ENCODE measurements at regions not wholly inside any gene's neighbourhood (a gene's known extent, or its start where the extent isn't known, plus 50 kb on each side); places are given as distances from the start of the nearest gene placed in this dataset.

GRCh38 chr12:88383405-88383804, 196.9 kb downstream of the KITLG start:
- H3K27ac Mint-ChIP-seq (ENCODE audit: unreplicated experiment), result no peak overlapping the region
- no peaks in the 10 kb centered on the region for H3K9me3 Mint-ChIP-seq (ENCODE audit: unreplicated experiment)
- no peak for TF ChIP-seq CTCF (IDR thresholded peaks at IDR 0.05; ENCODE audit: insufficient read depth, low read depth, low read length)
- no peak for TF ChIP-seq EZH2 (IDR thresholded peaks at IDR 0.05; ENCODE audit: insufficient read depth, low read length)
- H3K27me3 Mint-ChIP-seq (ENCODE audit: low read depth, unreplicated experiment), result no peaks in the 10 kb centered on the region
- no peaks in the 10 kb centered on the region for H3K36me3 ChIP-seq (ENCODE audit: insufficient read depth, low read length)
- no peaks in the 10 kb centered on the region for H3K27me3 ChIP-seq (ENCODE audit: insufficient read depth, low read length)
- H3K4me1 Mint-ChIP-seq (ENCODE audit: low read depth, unreplicated experiment), result no peaks in the 10 kb centered on the region
- H3K36me3 Mint-ChIP-seq (ENCODE audit: low read depth, unreplicated experiment), result no peaks in the 10 kb centered on the region
- no peaks in the 10 kb centered on the region for H4K20me1 ChIP-seq (ENCODE audit: insufficient read depth, low read length)
- FAIRE-seq, result no peak
- DNase-seq (ENCODE audit: low read depth), result no peak
- H3K9ac ChIP-seq (ENCODE audit: low read length), result no peak overlapping the region
- H3K4me3 Mint-ChIP-seq (ENCODE audit: unreplicated experiment), result no peak overlapping the region
- no peak overlapping the region for H3K27ac ChIP-seq (ENCODE audit: low read depth, low read length)
- no peak overlapping the region for H3K4me2 ChIP-seq (ENCODE audit: low read length)
- H3K79me2 ChIP-seq (ENCODE audit: insufficient read depth, low read length), result no peaks in the 10 kb centered on the region
- no peaks in the 10 kb centered on the region for H3K4me1 ChIP-seq (ENCODE audit: insufficient read depth, low read length)
- H3K9me3 ChIP-seq (ENCODE audit: insufficient read depth, low read depth, low read length), result no peaks in the 10 kb centered on the region
- H2AFZ ChIP-seq (ENCODE audit: low read depth, low read length), result no peak overlapping the region
- H3K4me3 ChIP-seq (ENCODE audit: insufficient read depth, low read depth, low read length), result no peak overlapping the region

DNA sequence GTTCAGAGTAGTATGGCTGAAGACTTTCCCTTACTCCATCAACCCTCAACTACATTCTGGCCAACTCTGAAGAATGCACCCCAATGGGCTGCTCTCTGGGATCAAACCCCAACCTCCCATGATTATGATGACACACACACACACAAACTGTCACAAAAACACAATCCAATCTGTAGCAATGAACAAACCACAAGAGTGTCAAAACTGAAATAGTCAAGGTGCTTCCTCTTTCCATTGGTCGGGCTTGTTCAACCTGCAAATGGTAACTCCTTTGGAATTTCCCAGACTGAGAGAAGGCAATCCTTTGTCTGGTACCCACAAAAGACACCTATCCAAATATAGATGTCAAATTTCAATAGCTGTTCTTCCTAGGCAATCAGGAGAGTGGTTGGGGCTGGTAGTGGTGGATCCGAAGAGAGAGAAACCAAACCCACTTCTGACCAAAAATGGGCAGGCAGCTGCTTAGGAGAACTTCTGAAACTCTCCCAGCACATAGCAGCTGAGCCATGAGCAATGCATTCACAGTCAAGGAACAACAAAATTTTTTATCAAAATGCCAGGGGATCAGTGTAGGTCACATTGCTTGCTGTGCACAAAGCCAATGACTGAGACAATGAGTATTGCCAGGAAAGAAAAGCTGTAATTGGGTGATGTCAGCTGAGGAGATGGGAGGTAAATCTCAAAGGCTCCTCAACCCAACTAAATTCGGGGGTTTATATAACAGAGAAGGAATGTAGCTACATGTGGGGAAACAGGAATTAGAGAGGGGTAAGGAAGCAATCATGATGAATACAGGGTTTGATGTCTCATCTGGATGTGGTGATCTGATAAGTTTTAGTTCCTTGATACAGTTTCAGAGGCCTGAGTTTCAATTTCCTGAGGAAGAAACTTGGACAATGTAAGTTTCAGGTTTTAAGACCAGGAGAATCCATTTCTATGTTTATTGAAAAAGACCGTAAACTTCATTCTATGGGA, 191.4 kb downstream of the KITLG start:
- H3K4me2 ChIP-seq (ENCODE audit: low read length), result peak overlapping the region; percentile 3
- no peak overlapping the region for H2AFZ ChIP-seq (ENCODE audit: low read depth, low read length)
- no peaks in the 10 kb centered on the region for H3K27me3 ChIP-seq (ENCODE audit: insufficient read depth, low read length)
- no peak overlapping the region for H3K4me3 ChIP-seq (ENCODE audit: insufficient read depth, low read depth, low read length)
- peaks cover 12% of the 10 kb centered on the region for H3K4me1 Mint-ChIP-seq (ENCODE audit: low read depth, unreplicated experiment)
- no peaks in the 10 kb centered on the region for H3K36me3 ChIP-seq (ENCODE audit: insufficient read depth, low read length)
- H4K20me1 ChIP-seq (ENCODE audit: insufficient read depth, low read length), result no peaks in the 10 kb centered on the region
- H3K27ac Mint-ChIP-seq (ENCODE audit: unreplicated experiment), result no peak overlapping the region
- H3K9me3 Mint-ChIP-seq (ENCODE audit: unreplicated experiment), result no peaks in the 10 kb centered on the region
- H3K9me3 ChIP-seq (ENCODE audit: insufficient read depth, low read depth, low read length), result no peaks in the 10 kb centered on the region
- no peaks in the 10 kb centered on the region for H3K79me2 ChIP-seq (ENCODE audit: insufficient read depth, low read length)
- no peak overlapping the region for H3K4me3 Mint-ChIP-seq (ENCODE audit: unreplicated experiment)
- TF ChIP-seq EZH2 (IDR thresholded peaks at IDR 0.05; ENCODE audit: insufficient read depth, low read length), result no peak
- TF ChIP-seq CTCF (IDR thresholded peaks at IDR 0.05; ENCODE audit: insufficient read depth, low read depth, low read length), result no peak
- peaks cover 15% of the 10 kb centered on the region for H3K4me1 ChIP-seq (ENCODE audit: insufficient read depth, low read length)
- H3K9ac ChIP-seq (ENCODE audit: low read length), result no peak overlapping the region
- no peaks in the 10 kb centered on the region for H3K36me3 Mint-ChIP-seq (ENCODE audit: low read depth, unreplicated experiment)
- FAIRE-seq, result peak; percentile 78
- no peaks in the 10 kb centered on the region for H3K27me3 Mint-ChIP-seq (ENCODE audit: low read depth, unreplicated experiment)
- H3K27ac ChIP-seq (ENCODE audit: low read depth, low read length), result peak overlapping the region; percentile 23
- peak; percentile 43 for DNase-seq (ENCODE audit: low read depth)

DNA sequence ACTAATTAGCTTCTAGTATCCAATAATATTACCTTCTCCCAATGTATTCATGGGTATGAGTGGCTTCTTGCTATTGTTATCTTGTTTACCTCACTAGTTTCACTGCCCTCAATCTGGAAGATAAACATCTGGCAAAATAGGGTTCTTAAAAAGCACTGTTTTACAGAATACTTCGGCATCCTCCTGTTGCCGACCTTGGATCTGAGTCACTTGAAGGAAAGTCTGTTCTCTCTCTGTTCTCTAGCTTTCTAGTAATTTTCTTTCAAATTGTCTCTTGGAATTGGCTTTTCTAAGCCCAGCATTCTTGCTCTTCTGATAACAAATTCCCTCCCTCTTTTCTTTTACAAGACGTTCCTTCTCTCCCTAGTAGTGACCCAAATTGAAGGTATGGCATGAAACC, 189.5 kb downstream of the KITLG start:
- no peaks in the 10 kb centered on the region for H3K9me3 Mint-ChIP-seq (ENCODE audit: unreplicated experiment)
- peaks cover 12% of the 10 kb centered on the region for H3K4me1 Mint-ChIP-seq (ENCODE audit: low read depth, unreplicated experiment)
- DNase-seq (ENCODE audit: low read depth) (no peak), FAIRE-seq (peak; percentile 23)
- H4K20me1 ChIP-seq (ENCODE audit: insufficient read depth, low read length), result no peaks in the 10 kb centered on the region
- no peaks in the 10 kb centered on the region for H3K36me3 Mint-ChIP-seq (ENCODE audit: low read depth, unreplicated experiment)
- no peak overlapping the region for H3K9ac ChIP-seq (ENCODE audit: low read length)
- H3K36me3 ChIP-seq (ENCODE audit: insufficient read depth, low read length), result no peaks in the 10 kb centered on the region
- TF ChIP-seq EZH2 (IDR thresholded peaks at IDR 0.05; ENCODE audit: insufficient read depth, low read length) (no peak), CTCF (IDR thresholded peaks at IDR 0.05; ENCODE audit: insufficient read depth, low read depth, low read length) (no peak)
- peaks cover 15% of the 10 kb centered on the region for H3K4me1 ChIP-seq (ENCODE audit: insufficient read depth, low read length)
- H3K9me3 ChIP-seq (ENCODE audit: insufficient read depth, low read depth, low read length), result no peaks in the 10 kb centered on the region
- no peaks in the 10 kb centered on the region for H3K27me3 ChIP-seq (ENCODE audit: insufficient read depth, low read length)
- no peak overlapping the region for H3K4me3 Mint-ChIP-seq (ENCODE audit: unreplicated experiment)
- no peak overlapping the region for H3K27ac Mint-ChIP-seq (ENCODE audit: unreplicated experiment)
- H3K27me3 Mint-ChIP-seq (ENCODE audit: low read depth, unreplicated experiment), result no peaks in the 10 kb centered on the region
- no peak overlapping the region for H2AFZ ChIP-seq (ENCODE audit: low read depth, low read length)
- no peak overlapping the region for H3K4me3 ChIP-seq (ENCODE audit: insufficient read depth, low read depth, low read length)
- no peaks in the 10 kb centered on the region for H3K79me2 ChIP-seq (ENCODE audit: insufficient read depth, low read length)
- H3K27ac ChIP-seq (ENCODE audit: low read depth, low read length), result peak overlapping the region; percentile 35
- H3K4me2 ChIP-seq (ENCODE audit: low read length), result peak overlapping the region; percentile 50

All from astrocyte (in vitro differentiated cells and primary cell).